Mesenchymal stem cell (in vitro differentiated cells and primary cell): ENCODE measurements at regions not wholly inside any gene's neighbourhood (a gene's known extent, or its start where the extent isn't known, plus 50 kb on each side); places are given as distances from the start of the nearest gene placed in this dataset.
A peak's percentile ranks its signal among the peaks of the same experiment; 100 is the strongest.

Source experiments
- DNase-seq: peaks from one replicate; pipeline ENCODE4 v3.0.0-alpha.2; 2013
- H2AFZ ChIP-seq: one replicate; pipeline ENCODE4 v1.6.1; 2013; ENCODE audit warnings: low read depth, mild to moderate bottlenecking, control low read depth, inconsistent platforms, low read length, moderate library complexity
- H2AK5ac ChIP-seq: 2 replicates; pipeline ENCODE4 v1.6.1; 2013; ENCODE audit warnings: low read length, moderate library complexity, mild to moderate bottlenecking, inconsistent platforms; ENCODE audit not compliant: severe bottlenecking
- H2BK120ac ChIP-seq: one replicate; pipeline ENCODE4 v1.6.1; 2013; ENCODE audit warnings: low read depth, mild to moderate bottlenecking, inconsistent platforms, low read length, moderate library complexity
- H2BK12ac ChIP-seq, 2 experiments: one replicate each; pipeline ENCODE4 v1.6.1; 2013; ENCODE audit warnings: inconsistent platforms in 2 of 2, low read length in 2 of 2, mild to moderate bottlenecking in 2 of 2, moderate library complexity in 2 of 2, control low read depth in 1 of 2
- H2BK15ac ChIP-seq: one replicate; pipeline ENCODE4 v1.6.1; 2013; ENCODE audit warnings: mild to moderate bottlenecking, low read depth, inconsistent platforms; ENCODE audit not compliant: poor library complexity, severe bottlenecking
- H2BK5ac ChIP-seq: 2 replicates; pipeline ENCODE4 v1.6.1; 2013; ENCODE audit warnings: low read depth, mild to moderate bottlenecking, low read length, control low read depth, inconsistent platforms; ENCODE audit not compliant: poor library complexity, severe bottlenecking
- H3K14ac ChIP-seq, 2 experiments: one replicate each; pipeline ENCODE4 v1.6.1; 2013; ENCODE audit warnings: inconsistent platforms in 2 of 2, low read length in 2 of 2, control low read depth in 1 of 2, mild to moderate bottlenecking in 1 of 2, moderate library complexity in 1 of 2
- H3K18ac ChIP-seq, 2 experiments: one replicate each; pipeline ENCODE4 v1.6.1; 2013; ENCODE audit warnings: inconsistent platforms in 2 of 2, low read length in 2 of 2, control low read depth in 1 of 2, low read depth in 1 of 2, mild to moderate bottlenecking in 1 of 2
- H3K23ac ChIP-seq, 2 experiments: one replicate each; pipeline ENCODE4 v1.6.1; 2013; ENCODE audit warnings: inconsistent platforms in 2 of 2, low read length in 2 of 2, mild to moderate bottlenecking in 2 of 2, moderate library complexity in 2 of 2, control low read depth in 1 of 2
- H3K27ac ChIP-seq: 2 replicates; pipeline ENCODE4 v1.5.1; 2013; ENCODE audit warnings: mild to moderate bottlenecking, moderate library complexity, low read length, control low read depth, inconsistent platforms; ENCODE audit not compliant: poor library complexity, severe bottlenecking
- H3K27me3 ChIP-seq, 2 experiments: 2 replicates each; pipeline versions ENCODE4 v1.6.1 to v1.7.0; 2013; ENCODE audit warnings: low read length in 2 of 2, mild to moderate bottlenecking in 2 of 2, moderate library complexity in 2 of 2, control low read depth in 1 of 2, inconsistent platforms in 1 of 2; ENCODE audit not compliant: control insufficient read depth in 1 of 2, insufficient read depth in 1 of 2
- H3K36me3 ChIP-seq, 2 experiments: 2 replicates each; pipeline versions ENCODE4 v1.6.1 to v1.7.0; 2013; ENCODE audit warnings: low read length in 2 of 2, control low read depth in 1 of 2, inconsistent platforms in 1 of 2, low read depth in 1 of 2, mild to moderate bottlenecking in 1 of 2; ENCODE audit not compliant: insufficient read depth in 2 of 2, control insufficient read depth in 1 of 2
- H3K4ac ChIP-seq, 2 experiments: one replicate each; pipeline ENCODE4 v1.6.1; 2013; ENCODE audit warnings: inconsistent platforms in 2 of 2, low read length in 2 of 2, mild to moderate bottlenecking in 2 of 2, moderate library complexity in 2 of 2, control low read depth in 1 of 2, low read depth in 1 of 2
- H3K4me1 ChIP-seq: 2 replicates; pipeline ENCODE4 v1.6.1; 2013; ENCODE audit warnings: low read depth, low read length, control low read depth; ENCODE audit not compliant: control insufficient read depth, insufficient read depth
- H3K4me2 ChIP-seq: 2 replicates; pipeline ENCODE4 v1.6.1; 2013; ENCODE audit warnings: low read length, mild to moderate bottlenecking, inconsistent platforms; ENCODE audit not compliant: poor library complexity, severe bottlenecking
- H3K4me3 ChIP-seq, 2 experiments: 2 replicates each; pipeline versions ENCODE4 v1.5.1 to v1.7.0; 2013; ENCODE audit warnings: low read length in 2 of 2, mild to moderate bottlenecking in 2 of 2, control low read depth in 1 of 2, low read depth in 1 of 2; ENCODE audit not compliant: insufficient read depth in 1 of 2
- H3K79me1 ChIP-seq: replicated peaks from 2 replicates; pipeline ENCODE4 v1.6.1; 2013; ENCODE audit warnings: mild to moderate bottlenecking, control low read depth, low read length, inconsistent platforms; ENCODE audit not compliant: poor library complexity, severe bottlenecking
- H3K9ac ChIP-seq: 2 replicates; pipeline ENCODE4 v1.7.0; 2013; ENCODE audit warnings: mild to moderate bottlenecking, low read length, moderate library complexity
- H3K9me3 ChIP-seq: 2 replicates; pipeline ENCODE4 v1.7.0; 2013; ENCODE audit warnings: mild to moderate bottlenecking, low read length; ENCODE audit not compliant: control insufficient read depth
- H4K8ac ChIP-seq: one replicate; pipeline ENCODE4 v1.6.1; 2013; ENCODE audit warnings: inconsistent platforms, mild to moderate bottlenecking, low read length, moderate library complexity
- H4K91ac ChIP-seq: one replicate; pipeline ENCODE4 v1.6.1; 2013; ENCODE audit warnings: mild to moderate bottlenecking, low read length, inconsistent platforms
- WGBS: methylation state at CpG from one replicate; pipeline ENCODE4 v1.1.7; 2013; ENCODE audit warnings: mixed read lengths; 5-methylcytosine and 5-hydroxymethylcytosine counted together

DNA sequence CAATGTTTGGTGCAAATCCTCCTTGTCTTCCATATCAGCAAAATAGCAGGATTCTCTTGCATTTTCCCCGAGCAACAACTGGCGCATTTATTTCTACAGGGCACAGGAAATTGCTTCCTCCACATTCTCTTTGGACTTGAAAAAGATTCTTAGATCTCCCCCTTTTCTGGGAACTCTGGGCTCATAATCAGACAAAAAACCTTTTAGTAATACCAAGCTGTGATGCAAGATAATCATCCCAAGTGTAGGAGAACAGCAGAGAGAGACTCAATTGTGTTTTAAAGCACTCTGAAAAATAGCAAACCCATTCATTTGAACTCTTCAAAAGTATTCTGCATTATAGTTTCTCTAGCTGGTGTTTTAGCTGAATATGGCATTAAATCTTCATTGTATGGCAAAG is 419.6 kb upstream of the NPVF start:
- no peaks in the 10 kb centered on the region for H3K27me3 ChIP-seq
- H3K9me3 ChIP-seq: no peaks in the 10 kb centered on the region
- H3K27ac ChIP-seq: no peak overlapping the region
- peaks cover 1% of the 10 kb centered on the region for H3K4me1 ChIP-seq
- H3K4me3 ChIP-seq: no peak overlapping the region
- H3K79me1 ChIP-seq: no peaks in the 10 kb centered on the region
- no peak overlapping the region for H4K91ac ChIP-seq
- H3K23ac ChIP-seq: no peak overlapping the region
- no peak overlapping the region for H2BK12ac ChIP-seq
- no peak overlapping the region for H3K9ac ChIP-seq
- H4K8ac ChIP-seq: no peak overlapping the region
- H2BK5ac ChIP-seq: no peak overlapping the region
- H2BK15ac ChIP-seq: no peak overlapping the region
- no peak overlapping the region for H3K18ac ChIP-seq
- H3K14ac ChIP-seq: no peak overlapping the region
- WGBS: 38% methylated on average over 2 of the region's 2 CpGs
- H2BK120ac ChIP-seq: no peak overlapping the region
- no peak overlapping the region for H3K4me2 ChIP-seq
- H3K36me3 ChIP-seq: no peaks in the 10 kb centered on the region
- no peak overlapping the region for H3K4ac ChIP-seq
- H2AFZ ChIP-seq: no peak overlapping the region
- no peak for DNase-seq
- H2AK5ac ChIP-seq: no peak overlapping the region

DNA sequence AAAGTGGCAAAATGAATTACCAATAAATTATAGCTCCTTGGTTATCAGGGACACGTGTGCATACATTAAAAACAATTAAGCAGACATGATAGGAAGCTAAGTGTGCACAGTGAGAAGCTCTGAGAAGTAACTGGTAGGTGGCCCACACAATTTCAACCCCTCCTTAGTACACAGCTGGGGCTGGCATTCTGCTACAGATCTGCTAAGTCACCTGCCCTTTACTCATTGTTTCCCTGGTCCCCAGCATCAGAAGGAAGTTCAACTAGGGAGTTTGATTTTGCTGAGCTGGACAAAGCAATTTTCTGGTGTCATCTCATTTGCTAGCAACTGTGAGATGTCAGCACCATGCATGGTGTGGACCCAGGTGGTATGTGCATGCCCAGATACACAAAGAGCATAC is 424.1 kb upstream of the NPVF start:
- Histone ChIP-seq H3K27ac (no peak overlapping the region), H2AFZ (no peak overlapping the region), H3K36me3 (no peaks in the 10 kb centered on the region), H2BK5ac (no peak overlapping the region), H3K4ac (no peak overlapping the region), H3K79me1 (no peaks in the 10 kb centered on the region), H3K14ac (no peak overlapping the region), H2BK120ac (no peak overlapping the region), H3K4me3 (no peak overlapping the region), H4K8ac (no peak overlapping the region), H4K91ac (no peak overlapping the region), H3K9me3 (no peaks in the 10 kb centered on the region), H3K9ac (no peak overlapping the region), H3K18ac (no peak overlapping the region), H3K27me3 (no peaks in the 10 kb centered on the region), H3K23ac (no peak overlapping the region), H2BK15ac (no peak overlapping the region), H2AK5ac (no peak overlapping the region), H3K4me1 (no peaks in the 10 kb centered on the region), H3K4me2 (no peak overlapping the region), H2BK12ac (no peak overlapping the region)
- WGBS: 50% methylated on average over 1 of the region's 1 CpG
- DNase-seq: no peak

DNA sequence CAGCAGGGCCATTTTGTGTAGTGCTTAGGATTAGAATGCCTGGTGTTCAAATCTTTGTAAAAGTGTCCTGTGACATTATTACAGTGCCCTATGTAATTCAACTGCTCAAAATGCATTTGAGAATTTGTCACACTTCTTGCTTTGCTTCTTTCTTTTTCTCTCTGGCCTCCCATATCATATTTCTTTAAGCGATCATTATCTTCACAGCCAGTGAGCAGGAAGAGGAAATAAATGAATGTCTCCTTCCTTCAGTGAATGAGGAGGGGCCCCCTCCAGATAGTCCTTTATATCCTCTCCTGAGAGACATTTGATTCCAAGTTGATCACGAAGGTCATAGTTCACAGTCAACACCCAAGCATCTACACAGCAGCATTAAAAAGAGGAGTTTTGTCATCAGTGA is 425.1 kb upstream of the NPVF start:
- whole genome bisulfite sequencing: 100% methylated on average over 1 of the region's 2 CpGs

DNA sequence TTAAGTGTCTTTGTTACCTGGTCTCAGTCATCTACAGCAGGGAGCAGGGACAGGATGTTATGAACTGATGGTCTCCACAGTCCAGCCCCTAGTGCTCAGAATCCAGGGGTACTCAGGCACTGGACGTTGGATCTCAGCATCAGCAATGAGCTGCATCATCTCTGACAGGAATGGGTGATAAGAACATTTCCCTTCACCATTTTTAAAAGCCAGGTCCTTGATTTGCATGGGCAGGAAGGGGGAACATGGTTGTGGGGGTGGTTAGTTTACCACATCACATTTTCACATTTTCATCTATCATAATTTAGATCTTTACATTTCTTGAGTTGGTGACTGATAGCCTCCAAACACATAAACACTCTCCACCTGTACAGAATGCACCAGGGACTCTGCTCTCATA is 427.8 kb upstream of the NPVF start:
- Histone ChIP-seq H3K4me3 (no peak overlapping the region), H2AK5ac (no peak overlapping the region), H3K9me3 (no peaks in the 10 kb centered on the region), H3K9ac (no peak overlapping the region), H3K18ac (peak overlapping the region in 1 of 2 experiments; percentile 24), H4K91ac (no peak overlapping the region), H3K27ac (no peak overlapping the region), H3K79me1 (no peaks in the 10 kb centered on the region), H4K8ac (no peak overlapping the region), H3K14ac (peak overlapping the region in 1 of 2 experiments; percentile 71), H3K4me2 (no peak overlapping the region), H2BK120ac (no peak overlapping the region), H2AFZ (no peak overlapping the region), H3K27me3 (peaks cover 0 to 16% of the 10 kb centered on the region in 2 experiments), H3K4me1 (no peaks in the 10 kb centered on the region), H3K23ac (no peak overlapping the region), H3K36me3 (no peaks in the 10 kb centered on the region), H2BK15ac (no peak overlapping the region), H3K4ac (no peak overlapping the region), H2BK5ac (no peak overlapping the region), H2BK12ac (no peak overlapping the region)
- 29% methylated on average over 1 of the region's 1 CpG for WGBS
- DNase-seq: no peak

More for the DNA sequence above, 425.1 kb upstream of the NPVF start:
- Histone ChIP-seq H3K9me3 (no peaks in the 10 kb centered on the region), H2BK15ac (no peak overlapping the region), H4K8ac (no peak overlapping the region), H3K79me1 (no peaks in the 10 kb centered on the region), H3K9ac (no peak overlapping the region), H3K4me3 (no peak overlapping the region), H3K27me3 (peaks cover 0 to 8% of the 10 kb centered on the region in 2 experiments), H3K23ac (no peak overlapping the region), H3K27ac (no peak overlapping the region), H2BK12ac (no peak overlapping the region), H3K4ac (no peak overlapping the region), H3K36me3 (no peaks in the 10 kb centered on the region), H2AFZ (no peak overlapping the region), H3K4me2 (no peak overlapping the region), H4K91ac (no peak overlapping the region), H2AK5ac (no peak overlapping the region), H3K14ac (no peak overlapping the region), H3K4me1 (no peaks in the 10 kb centered on the region), H2BK5ac (no peak overlapping the region), H3K18ac (no peak overlapping the region), H2BK120ac (no peak overlapping the region)
- DNase-seq: no peak
